ENCODE measurements at regions not wholly inside any gene's neighbourhood (a gene's known extent, or its start where the extent isn't known, plus 50 kb on each side); places are given as distances from the start of the nearest gene placed in this dataset.

DNA sequence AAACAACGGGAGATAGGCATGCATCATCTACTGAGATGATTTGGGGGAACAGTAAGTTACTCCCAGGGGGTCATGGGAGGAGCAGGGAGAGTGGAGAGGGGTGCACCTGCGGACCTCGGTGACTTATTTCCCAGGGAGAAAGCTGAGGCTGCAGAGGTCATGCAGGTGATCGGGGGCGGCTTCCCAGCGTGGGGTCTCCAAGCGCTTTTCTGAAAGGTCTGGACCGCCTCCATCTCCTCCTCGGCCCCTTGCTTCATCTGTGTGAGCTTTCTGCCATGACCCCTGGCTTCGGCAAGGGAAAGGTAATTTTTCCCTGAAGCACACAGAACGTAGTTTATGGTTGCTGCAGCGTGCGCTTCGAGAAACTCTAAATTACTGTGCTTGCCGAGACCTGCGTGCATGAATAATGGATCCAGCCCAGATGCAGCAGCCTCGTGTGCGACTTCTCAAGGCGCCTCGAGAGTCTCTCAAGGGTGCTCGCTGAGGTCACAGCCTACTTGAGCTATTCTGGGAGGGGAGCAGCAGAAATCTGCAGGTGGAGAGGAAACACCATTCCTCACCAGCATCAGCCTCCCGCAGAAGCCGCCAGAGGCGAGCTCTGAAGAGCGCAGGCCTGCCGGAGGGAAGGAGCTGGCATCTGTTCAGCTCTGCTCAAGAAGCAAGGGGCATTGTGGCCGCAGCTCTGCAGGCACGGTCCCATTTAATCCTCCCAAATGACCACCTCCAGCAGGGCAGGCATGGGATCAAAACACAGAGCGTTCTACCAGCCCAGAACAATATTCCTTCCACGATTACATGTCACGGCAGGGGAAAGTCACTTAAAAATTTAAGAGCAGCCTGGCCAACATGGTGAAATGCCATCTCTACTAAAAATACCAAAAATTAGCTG lies 308.4 kb upstream of the MYT1L start:
- TF ChIP-seq CBX8 (IDR thresholded peaks at IDR 0.05; ENCODE audit: borderline replicate concordance, low read depth, low read length) = no peak
- no peak for TF ChIP-seq ASH2L (IDR thresholded peaks at IDR 0.05; ENCODE audit: low read length)
- TF ChIP-seq GTF2F1 (IDR thresholded peaks at IDR 0.05; ENCODE audit: borderline replicate concordance, low read depth, low read length) = no peak
- TF ChIP-seq SIRT6 (IDR thresholded peaks at IDR 0.05; ENCODE audit: low read length) = no peak
- no peak for TF ChIP-seq SP2 (IDR thresholded peaks at IDR 0.05; ENCODE audit: low read length)
- TF ChIP-seq, protein P1, sequence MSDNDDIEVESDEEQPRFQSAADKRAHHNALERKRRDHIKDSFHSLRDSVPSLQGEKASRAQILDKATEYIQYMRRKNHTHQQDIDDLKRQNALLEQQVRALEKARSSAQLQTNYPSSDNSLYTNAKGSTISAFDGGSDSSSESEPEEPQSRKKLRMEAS (IDR thresholded peaks at IDR 0.05) = no peak
- WGBS, 2 experiments (ENCODE audit: extremely low coverage in 1 of 2, insufficient coverage in 1 of 2, insufficient read length in 1 of 2, insufficient replicate concordance in 2 of 2, low coverage in 1 of 2, low lambda C conversion rate in 2 of 2, missing lambda C conversion rate in 1 of 2) = 92% methylated on average over 25 of the region's 31 CpGs; no CpG with 5 or more reads in 1 of the 2 experiments
- H2AK5ac ChIP-seq (ENCODE audit: low read depth, low read length) = no peak overlapping the region

More for the DNA sequence above, 308.4 kb upstream of the MYT1L start:
- no peak overlapping the region for H4K8ac ChIP-seq (ENCODE audit: extremely low read depth, insufficient read depth, low read length)
- no peak overlapping the region for H3K27ac ChIP-seq (ENCODE audit: low read depth, low read length)
- no peak overlapping the region for H3K14ac ChIP-seq (ENCODE audit: insufficient read length)
- no peak overlapping the region for H2BK15ac ChIP-seq (ENCODE audit: low read length)
- H3K36me3 ChIP-seq (ENCODE audit: control insufficient read depth in 2 of 4, insufficient read depth in 4 of 4, low read length in 3 of 4) = no peaks in the 10 kb centered on the region
- H3K79me2 ChIP-seq (ENCODE audit: control insufficient read depth in 1 of 2, insufficient read depth in 2 of 2, low read length in 2 of 2) = no peaks in the 10 kb centered on the region
- ChIA-PET POLR2A (ENCODE audit: partially characterized antibody) (interaction anchor here (1.2 kb wide), 1 partner anchor 10 kb away, joined by 3 read pairs; no protein-coding TSS in a partner anchor), CTCF (ENCODE audit: partially characterized antibody) (interaction anchor here (0.6 to 1.7 kb wide), 5 partner anchors 8 to 288 kb away, joined by 3 to 7 read pairs (median 3); no protein-coding TSS in a partner anchor)
- H3K79me1 ChIP-seq (ENCODE audit: low read depth, low read length) = no peaks in the 10 kb centered on the region
- no peaks in the 10 kb centered on the region; a peak in 3 of 7 replicates for H3K4me1 ChIP-seq (replicated peaks in 1 of 4; ENCODE audit: control insufficient read depth in 3 of 4, insufficient read depth in 4 of 4, low read length in 3 of 4)
- no peak overlapping the region for H2BK5ac ChIP-seq (ENCODE audit: low read depth, low read length)
- no peak overlapping the region for H3K23ac ChIP-seq (ENCODE audit: insufficient read length)
- FAIRE-seq (no peak), DNase-seq (ENCODE audit: low read depth in 1 of 2, low spot score in 2 of 2) (peak in 1 of 2 experiments; percentile 35)
- H2BK20ac ChIP-seq (ENCODE audit: low read length) = no peak overlapping the region
- peaks cover 6% of the 10 kb centered on the region; the same call in 1 of the 2 replicates for H3K23me2 ChIP-seq (ENCODE audit: low read depth, low read length)
- no peak overlapping the region for H3K4me3 ChIP-seq (ENCODE audit: extremely low read depth in 1 of 4, insufficient read depth in 2 of 4, low read depth in 3 of 4, low read length in 4 of 4)
- H3K27me3 ChIP-seq (replicated peaks in 1 of 4; ENCODE audit: control insufficient read depth in 3 of 4, extremely low read depth in 1 of 4, insufficient read depth in 3 of 4, low read length in 3 of 4) = no peaks in the 10 kb centered on the region
- H3K56ac ChIP-seq (replicated peaks; ENCODE audit: insufficient read length, low read depth, low read length) = no peak overlapping the region
- no peak overlapping the region for H2BK12ac ChIP-seq (ENCODE audit: low read depth, low read length)
- H2AFZ ChIP-seq (ENCODE audit: low read length) = no peak overlapping the region
- peaks cover 0 to 4% of the 10 kb centered on the region in 2 experiments for H4K20me1 ChIP-seq (replicated peaks in 1 of 2; ENCODE audit: control insufficient read depth in 1 of 2, insufficient read depth in 2 of 2, low read length in 2 of 2)
- H4K5ac ChIP-seq (ENCODE audit: insufficient read length, low read depth, low read length) = no peak overlapping the region
- H3K9ac ChIP-seq (replicated peaks in 1 of 4; ENCODE audit: extremely low read depth in 1 of 4, low read depth in 3 of 4, low read length in 3 of 4) = no peak overlapping the region
- H4K91ac ChIP-seq (replicated peaks; ENCODE audit: insufficient read length, low read length) = no peak overlapping the region
- no peak overlapping the region for H3K4me2 ChIP-seq (ENCODE audit: insufficient read depth in 1 of 2, low read depth in 2 of 2, low read length in 2 of 2)
- H3K4ac ChIP-seq (replicated peaks; ENCODE audit: insufficient read length, low read depth, low read length) = no peak overlapping the region
- no peak overlapping the region; the same call in 1 of the 2 replicates for H3K18ac ChIP-seq (ENCODE audit: extremely low read depth, low read length)
- no peak overlapping the region for H2BK120ac ChIP-seq (replicated peaks; ENCODE audit: low read depth, low read length)
- H3K9me3 ChIP-seq (ENCODE audit: insufficient read depth in 2 of 2, low read depth in 1 of 2, low read length in 1 of 2) = no peaks in the 10 kb centered on the region

Data from H1 (cell line).